ENCODE measurements at regions not wholly inside any gene's neighbourhood (a gene's known extent, or its start where the extent isn't known, plus 50 kb on each side); places are given as distances from the start of the nearest gene placed in this dataset.

DNA sequence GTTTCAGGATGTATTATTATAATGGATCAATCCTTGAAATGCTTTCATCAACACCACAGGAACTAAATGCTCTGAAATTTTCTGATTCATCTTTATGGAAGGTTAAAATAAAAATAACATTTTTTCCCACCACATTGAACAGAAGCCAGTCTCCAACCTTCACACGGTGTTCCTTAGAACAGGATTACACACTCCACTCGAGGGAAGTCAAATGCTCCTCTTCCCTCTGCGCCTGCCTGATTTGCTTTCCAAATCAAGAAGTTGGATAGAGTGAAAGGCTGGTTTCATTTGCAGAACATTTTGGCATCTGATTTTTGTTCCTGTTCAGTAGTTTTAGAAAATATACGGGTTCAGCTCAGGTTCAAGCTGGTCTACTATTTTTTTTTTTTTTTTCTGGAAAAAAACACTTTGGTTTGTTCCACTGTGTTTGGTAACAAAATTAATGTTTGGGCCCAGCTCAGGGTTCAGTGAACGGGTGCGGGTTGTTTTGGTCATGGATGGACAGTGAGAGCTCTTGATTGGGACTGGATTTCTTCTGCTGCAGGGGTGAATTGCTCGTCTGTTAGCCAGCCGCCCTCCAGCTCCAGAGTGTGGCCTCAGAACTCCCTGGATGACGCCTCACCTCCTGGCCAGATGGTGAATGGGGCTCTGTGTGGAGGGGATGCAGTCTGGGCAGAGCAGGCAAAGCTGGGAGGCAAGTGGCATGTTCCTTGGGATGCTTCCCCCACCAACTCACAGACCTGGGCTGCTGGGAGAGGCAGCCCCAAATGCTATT, 82.4 kb upstream of the STC2 start:
- H3K9me2 ChIP-seq (replicated peaks; ENCODE audit: low read length), result no peaks in the 10 kb centered on the region
- DNase-seq, result no peak
- no peak overlapping the region for H3K4me2 ChIP-seq (ENCODE audit: low read length)
- ChIA-PET POLR2A (ENCODE audit: unreplicated experiment) (no interaction called here), CTCF (no interaction called here)
- ATAC-seq, result no peak
- BruUV-seq (replicated peaks), result no TSS peak
- H3K9ac ChIP-seq (ENCODE audit: low read length), result no peak overlapping the region
- TF ChIP-seq, protein P1, sequence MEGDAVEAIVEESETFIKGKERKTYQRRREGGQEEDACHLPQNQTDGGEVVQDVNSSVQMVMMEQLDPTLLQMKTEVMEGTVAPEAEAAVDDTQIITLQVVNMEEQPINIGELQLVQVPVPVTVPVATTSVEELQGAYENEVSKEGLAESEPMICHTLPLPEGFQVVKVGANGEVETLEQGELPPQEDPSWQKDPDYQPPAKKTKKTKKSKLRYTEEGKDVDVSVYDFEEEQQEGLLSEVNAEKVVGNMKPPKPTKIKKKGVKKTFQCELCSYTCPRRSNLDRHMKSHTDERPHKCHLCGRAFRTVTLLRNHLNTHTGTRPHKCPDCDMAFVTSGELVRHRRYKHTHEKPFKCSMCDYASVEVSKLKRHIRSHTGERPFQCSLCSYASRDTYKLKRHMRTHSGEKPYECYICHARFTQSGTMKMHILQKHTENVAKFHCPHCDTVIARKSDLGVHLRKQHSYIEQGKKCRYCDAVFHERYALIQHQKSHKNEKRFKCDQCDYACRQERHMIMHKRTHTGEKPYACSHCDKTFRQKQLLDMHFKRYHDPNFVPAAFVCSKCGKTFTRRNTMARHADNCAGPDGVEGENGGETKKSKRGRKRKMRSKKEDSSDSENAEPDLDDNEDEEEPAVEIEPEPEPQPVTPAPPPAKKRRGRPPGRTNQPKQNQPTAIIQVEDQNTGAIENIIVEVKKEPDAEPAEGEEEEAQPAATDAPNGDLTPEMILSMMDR (conservative IDR thresholded peaks at IDR 0.05; ENCODE audit: low read depth, low read length), result no peak
- TF ChIP-seq EZH2 (IDR thresholded peaks at IDR 0.05; ENCODE audit: low read length, unreplicated experiment) (no peak), EZH2phosphoT487 (IDR thresholded peaks at IDR 0.05; ENCODE audit: borderline replicate concordance, low read length) (no peak)
- intact Hi-C loops (cut with micrococcal nuclease), result no loop called here
- no peaks in the 10 kb centered on the region for H3F3A ChIP-seq (ENCODE audit: low read length, unreplicated experiment)
- no peak overlapping the region for H3K27ac ChIP-seq (ENCODE audit: low read length)
- H3K27me3 ChIP-seq (ENCODE audit: low read length), result no peaks in the 10 kb centered on the region
- no peaks in the 10 kb centered on the region for H3K36me3 ChIP-seq (ENCODE audit: low read depth, low read length)
- H3K79me2 ChIP-seq (ENCODE audit: low read length), result no peaks in the 10 kb centered on the region
- H3K4me1 ChIP-seq (ENCODE audit: insufficient read depth, low read length), result peaks cover 5% of the 10 kb centered on the region
- no peak overlapping the region for H2AFZ ChIP-seq (ENCODE audit: low read length)
- H3K9me3 ChIP-seq (ENCODE audit: low read length), result no peaks in the 10 kb centered on the region
- no peak overlapping the region for H3K4me3 ChIP-seq (ENCODE audit: low read length)
- H4K20me1 ChIP-seq (ENCODE audit: low read length), result no peaks in the 10 kb centered on the region

DNA sequence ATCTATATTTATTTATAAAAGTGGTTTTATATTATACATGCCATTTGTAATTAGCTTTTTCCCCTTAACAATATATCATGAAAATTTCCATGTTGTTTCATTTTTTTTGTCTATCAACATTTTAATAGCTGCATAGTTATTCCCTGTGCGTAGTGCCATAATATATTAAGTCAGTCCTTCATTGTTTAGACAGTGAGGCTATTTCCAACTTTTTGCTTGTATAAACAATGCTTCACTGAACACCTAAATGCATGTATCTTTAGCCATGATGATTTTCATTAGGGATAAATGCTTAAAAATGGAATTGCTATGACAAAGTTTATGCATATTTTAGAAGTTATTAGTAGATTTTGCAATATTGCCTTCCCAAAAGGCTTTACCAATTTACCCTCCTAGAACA, 80.7 kb upstream of the STC2 start:
- DNase-seq (no peak), ATAC-seq (peak; percentile 40; the same call in 1 of the 2 replicates)
- ChIA-PET CTCF (no interaction called here), POLR2A (ENCODE audit: unreplicated experiment) (interaction anchor here (0.5 to 0.6 kb wide), 2 partner anchors 107 to 267 kb away, joined by 3 to 16 read pairs; no protein-coding TSS in a partner anchor)
- Histone ChIP-seq H2AFZ (ENCODE audit: low read length) (peak overlapping the region; percentile 49; the same call in 1 of the 2 replicates), H3K27me3 (ENCODE audit: low read length) (no peaks in the 10 kb centered on the region), H3K36me3 (ENCODE audit: low read depth, low read length) (no peaks in the 10 kb centered on the region), H3F3A (ENCODE audit: low read length, unreplicated experiment) (no peaks in the 10 kb centered on the region), H3K79me2 (ENCODE audit: low read length) (no peaks in the 10 kb centered on the region), H3K9me3 (ENCODE audit: low read length) (no peaks in the 10 kb centered on the region), H3K27ac (ENCODE audit: low read length) (no peak overlapping the region), H3K4me2 (ENCODE audit: low read length) (peak overlapping the region; percentile 72), H4K20me1 (ENCODE audit: low read length) (no peaks in the 10 kb centered on the region), H3K4me1 (ENCODE audit: insufficient read depth, low read length) (peaks cover 5% of the 10 kb centered on the region), H3K9me2 (replicated peaks; ENCODE audit: low read length) (no peaks in the 10 kb centered on the region), H3K9ac (ENCODE audit: low read length) (peak overlapping the region; percentile 26), H3K4me3 (ENCODE audit: low read length) (peak overlapping the region; percentile 55)
- TF ChIP-seq EZH2 (IDR thresholded peaks at IDR 0.05; ENCODE audit: low read length, unreplicated experiment) (no peak), EZH2phosphoT487 (IDR thresholded peaks at IDR 0.05; ENCODE audit: borderline replicate concordance, low read length) (no peak)
- TF ChIP-seq, protein P1 (conservative IDR thresholded peaks at IDR 0.05; ENCODE audit: low read depth, low read length), result no peak
- BruUV-seq (replicated peaks), result no TSS peak
- intact Hi-C loops (cut with micrococcal nuclease), result no loop called here

DNA sequence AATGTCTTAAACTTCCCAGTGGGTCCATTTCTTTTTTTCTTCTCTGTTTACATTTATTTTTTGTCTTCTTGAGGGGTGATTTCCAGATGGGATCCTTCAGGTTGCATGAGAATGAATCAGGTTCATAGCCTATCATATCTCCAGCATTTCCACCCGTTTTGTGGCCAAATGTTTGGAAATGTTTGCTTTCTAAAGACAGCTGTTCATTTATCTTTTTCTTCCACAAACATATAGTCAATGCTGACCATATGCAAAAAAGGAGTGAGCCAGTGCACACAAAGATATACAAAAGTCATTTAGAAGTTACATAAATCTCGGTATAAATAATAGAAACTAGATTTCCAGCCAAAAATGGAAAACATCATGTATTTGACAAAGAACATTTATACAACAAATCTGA, 71.6 kb upstream of the STC2 start:
- Histone ChIP-seq H3F3A (ENCODE audit: low read length, unreplicated experiment) (no peaks in the 10 kb centered on the region), H3K9me3 (ENCODE audit: low read length) (no peaks in the 10 kb centered on the region), H2AFZ (ENCODE audit: low read length) (no peak overlapping the region), H3K36me3 (ENCODE audit: low read depth, low read length) (no peaks in the 10 kb centered on the region), H3K4me1 (ENCODE audit: insufficient read depth, low read length) (no peaks in the 10 kb centered on the region), H3K9me2 (replicated peaks; ENCODE audit: low read length) (no peaks in the 10 kb centered on the region), H3K79me2 (ENCODE audit: low read length) (no peaks in the 10 kb centered on the region), H3K9ac (ENCODE audit: low read length) (no peak overlapping the region), H4K20me1 (ENCODE audit: low read length) (no peaks in the 10 kb centered on the region), H3K4me2 (ENCODE audit: low read length) (no peak overlapping the region), H3K4me3 (ENCODE audit: low read length) (no peak overlapping the region), H3K27me3 (ENCODE audit: low read length) (no peaks in the 10 kb centered on the region), H3K27ac (ENCODE audit: low read length) (no peak overlapping the region)
- TF ChIP-seq, protein P1 (conservative IDR thresholded peaks at IDR 0.05; ENCODE audit: low read depth, low read length), result no peak
- BruUV-seq (replicated peaks), result no TSS peak
- DNase-seq, result no peak
- ChIA-PET CTCF (no interaction called here), POLR2A (ENCODE audit: unreplicated experiment) (no interaction called here)
- no peak for ATAC-seq
- intact Hi-C loops (cut with micrococcal nuclease), result loop anchor here (5.0 kb wide), 1 partner anchor 68 kb away; no protein-coding TSS in a partner anchor

Measured in PC-3 (cell line).